ENCODE measurements at regions not wholly inside any gene's neighbourhood (a gene's known extent, or its start where the extent isn't known, plus 50 kb on each side); places are given as distances from the start of the nearest gene placed in this dataset.

- no peak for DNase-seq
Observed at GRCh38 chr12:127362121-127362520, 904.8 kb upstream of the TMEM132C start.

GRCh38 chr12:127363392-127363791, 903.6 kb upstream of the TMEM132C start:
- DNase-seq: no peak

GRCh38 chr12:127373559-127373958, 893.4 kb upstream of the TMEM132C start:
- no peak for DNase-seq

- DNase-seq: no peak
Observed at GRCh38 chr12:127374447-127374846, 892.5 kb upstream of the TMEM132C start.

- no peak for DNase-seq
Observed at GRCh38 chr12:127381043-127381668, 885.8 kb upstream of the TMEM132C start.

GRCh38 chr12:127381681-127382080, 885.3 kb upstream of the TMEM132C start:
- DNase-seq: no peak

- DNase-seq: no peak
Observed at GRCh38 chr12:127383281-127383680, 883.7 kb upstream of the TMEM132C start.

GRCh38 chr12:127386723-127387122, 880.2 kb upstream of the TMEM132C start:
- DNase-seq: no peak

- no peak for DNase-seq
Observed at GRCh38 chr12:127388985-127389384, 878.0 kb upstream of the TMEM132C start.

- no peak for DNase-seq
Observed at GRCh38 chr12:127389923-127390322, 877.0 kb upstream of the TMEM132C start.

GRCh38 chr12:127393465-127393864, 873.5 kb upstream of the TMEM132C start:
- DNase-seq: no peak

- no peak for DNase-seq
Observed at GRCh38 chr12:127393896-127394295, 873.1 kb upstream of the TMEM132C start.

GRCh38 chr12:127396734-127397133, 870.2 kb upstream of the TMEM132C start:
- DNase-seq: no peak

GRCh38 chr12:127398016-127398710, 868.8 kb upstream of the TMEM132C start:
- DNase-seq: no peak

- no peak for DNase-seq
Observed at GRCh38 chr12:127399451-127399850, 867.5 kb upstream of the TMEM132C start.

GRCh38 chr12:127400221-127400620, 866.7 kb upstream of the TMEM132C start:
- DNase-seq: no peak

GRCh38 chr12:127401005-127401404, 866.0 kb upstream of the TMEM132C start:
- no peak for DNase-seq

- no peak for DNase-seq
Observed at GRCh38 chr12:127401536-127401935, 865.4 kb upstream of the TMEM132C start.

GRCh38 chr12:127411166-127411915, 855.6 kb upstream of the TMEM132C start:
- no peak for DNase-seq

- no peak for DNase-seq
Observed at GRCh38 chr12:127411981-127412380, 855.0 kb upstream of the TMEM132C start.

GRCh38 chr12:127412866-127413265, 854.1 kb upstream of the TMEM132C start:
- no peak for DNase-seq

GRCh38 chr12:127414186-127414585, 852.8 kb upstream of the TMEM132C start:
- no peak for DNase-seq

GRCh38 chr12:127414636-127415035, 852.3 kb upstream of the TMEM132C start:
- no peak for DNase-seq

- DNase-seq: no peak
Observed at GRCh38 chr12:127416796-127417195, 850.2 kb upstream of the TMEM132C start.

Data from NCI-H1417 treated with DMSO at 0.1 percent for 48 hours (cell line).